T-helper 1 cell treated with Interleukin-12 subunit alpha and Interleukin-12 subunit beta and Interleukin-4 antibody, amounts not matched to agents 30 μg/mL and 1 μg/mL, for 36 hours (primary cell): ENCODE measurements at regions not wholly inside any gene's neighbourhood (a gene's known extent, or its start where the extent isn't known, plus 50 kb on each side); places are given as distances from the start of the nearest gene placed in this dataset.
"Not testable (repeated sequence)": the region's sequence is repeated elsewhere in the genome, so short reads cannot be mapped to it uniquely, and the experiment has no call there.

ENCODE experiments used
- H3K27ac Mint-ChIP-seq: one replicate; pipeline ENCODE4 v1.8.0; 2021; ENCODE audit warnings: mild to moderate bottlenecking, mixed read lengths
- H3K27me3 Mint-ChIP-seq: one replicate; pipeline ENCODE4 v1.8.0; 2021; ENCODE audit warnings: low read depth, mixed read lengths
- H3K36me3 Mint-ChIP-seq: one replicate; pipeline ENCODE4 v1.8.0; 2021; ENCODE audit warnings: low read depth, mixed read lengths
- H3K4me1 Mint-ChIP-seq: one replicate; pipeline ENCODE4 v1.8.0; 2021; ENCODE audit warnings: low read depth, mixed read lengths
- H3K4me3 Mint-ChIP-seq: one replicate; pipeline ENCODE4 v1.8.0; 2021; ENCODE audit warnings: mild to moderate bottlenecking, moderate library complexity, mixed read lengths
- H3K9me3 Mint-ChIP-seq: one replicate; pipeline ENCODE4 v1.8.0; 2021; ENCODE audit warnings: mixed read lengths

- H3K4me3 Mint-ChIP-seq, result no peak overlapping the region
- H3K27me3 Mint-ChIP-seq, result no peaks in the 10 kb centered on the region
- H3K4me1 Mint-ChIP-seq, result no peaks in the 10 kb centered on the region
- no peaks in the 10 kb centered on the region for H3K36me3 Mint-ChIP-seq
- H3K27ac Mint-ChIP-seq, result no peak overlapping the region
- H3K9me3 Mint-ChIP-seq, result peaks cover 67% of the 10 kb centered on the region
Measured at GRCh38 chr7:63205136-63205535, 793.5 kb upstream of the ZNF722 start.

DNA sequence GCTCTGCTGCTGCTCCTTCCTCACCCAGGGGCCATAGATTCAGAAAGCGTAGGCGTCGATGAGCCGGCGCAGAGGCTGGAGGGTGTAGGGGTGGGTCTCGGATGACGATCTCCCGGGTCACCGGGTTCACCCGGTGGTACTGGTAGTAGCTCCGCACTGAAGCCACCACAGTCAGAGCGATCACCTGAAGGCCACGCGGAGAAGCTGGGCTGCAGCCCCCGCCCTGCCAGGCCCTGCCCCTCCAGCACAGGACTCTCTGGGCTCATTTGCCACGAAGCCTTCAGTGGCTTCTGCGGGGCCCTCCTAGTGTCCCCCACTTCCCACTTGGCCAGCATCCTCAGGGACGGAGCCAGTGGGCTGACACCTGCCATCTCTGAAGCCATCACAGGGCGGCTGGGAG is 765.5 kb upstream of the ZNF722 start:
- H3K4me3 Mint-ChIP-seq, H3K27ac Mint-ChIP-seq, H3K36me3 Mint-ChIP-seq, H3K4me1 Mint-ChIP-seq, H3K27me3 Mint-ChIP-seq: not testable (repeated sequence)
- H3K9me3 Mint-ChIP-seq, result peaks cover 17% of the 10 kb centered on the region

DNA sequence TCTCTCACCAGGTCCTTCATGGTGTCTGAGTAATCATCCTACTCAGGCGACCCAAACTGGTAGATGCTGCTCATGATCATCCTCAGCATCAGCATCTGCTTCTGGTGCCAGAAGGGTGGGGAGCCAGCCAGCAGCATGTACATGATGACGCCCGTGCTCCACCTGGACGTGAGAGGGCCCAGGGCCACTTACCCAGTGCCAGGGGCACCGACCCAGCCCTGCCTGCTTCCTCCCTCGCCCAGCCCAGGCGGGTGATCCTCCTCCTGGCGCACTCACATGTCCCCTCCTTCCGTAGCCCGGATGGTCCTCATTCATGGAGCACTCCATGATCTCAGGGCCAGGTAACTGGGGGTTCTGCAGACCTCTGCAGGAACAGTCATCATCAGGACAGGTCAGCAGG is 764.8 kb upstream of the ZNF722 start:
- Mint-ChIP-seq H3K36me3 (no peaks in the 10 kb centered on the region), H3K4me1 (no peaks in the 10 kb centered on the region), H3K27ac (no peak overlapping the region), H3K9me3 (peaks cover 12% of the 10 kb centered on the region), H3K27me3 (no peaks in the 10 kb centered on the region), H3K4me3 (no peak overlapping the region)
